ENCODE measurements at regions not wholly inside any gene's neighbourhood (a gene's known extent, or its start where the extent isn't known, plus 50 kb on each side); places are given as distances from the start of the nearest gene placed in this dataset.

DNA sequence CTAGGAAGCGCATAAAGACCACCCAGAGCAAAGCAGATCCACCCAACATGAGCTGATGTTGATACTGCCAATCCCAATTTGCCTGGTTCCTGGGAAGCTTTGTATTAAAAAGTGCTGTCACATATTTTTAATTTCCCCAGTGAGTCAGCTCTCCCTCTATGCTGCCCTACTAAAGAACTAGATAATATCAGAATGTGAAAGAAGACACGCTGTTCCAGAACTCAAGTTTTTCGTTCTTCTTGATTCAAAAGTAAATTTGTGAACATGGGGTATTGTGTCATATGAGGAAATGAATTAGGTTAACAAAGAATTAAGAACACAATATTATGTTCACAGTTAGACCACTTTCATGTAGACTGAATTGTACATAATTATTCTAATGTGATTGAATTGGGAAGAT lies 734.2 kb upstream of the ALCAM start:
- Histone ChIP-seq H3K27me3 (no peaks in the 10 kb centered on the region), H3K27ac (no peak overlapping the region), H3K4me1 (no peaks in the 10 kb centered on the region), H3K9me3 (no peaks in the 10 kb centered on the region), H3K4me3 (no peak overlapping the region), H3K36me3 (no peaks in the 10 kb centered on the region)
- intact Hi-C loops (cut with DNase I), result no loop called here
- TF ChIP-seq POLR2A (IDR thresholded peaks at IDR 0.05) (no peak), CTCF (IDR thresholded peaks at IDR 0.05) (no peak)
- WGBS, 2 donors, result 71 to 80% methylated on average over 3 of the region's 3 CpGs
- DNase-seq, result no peak

DNA sequence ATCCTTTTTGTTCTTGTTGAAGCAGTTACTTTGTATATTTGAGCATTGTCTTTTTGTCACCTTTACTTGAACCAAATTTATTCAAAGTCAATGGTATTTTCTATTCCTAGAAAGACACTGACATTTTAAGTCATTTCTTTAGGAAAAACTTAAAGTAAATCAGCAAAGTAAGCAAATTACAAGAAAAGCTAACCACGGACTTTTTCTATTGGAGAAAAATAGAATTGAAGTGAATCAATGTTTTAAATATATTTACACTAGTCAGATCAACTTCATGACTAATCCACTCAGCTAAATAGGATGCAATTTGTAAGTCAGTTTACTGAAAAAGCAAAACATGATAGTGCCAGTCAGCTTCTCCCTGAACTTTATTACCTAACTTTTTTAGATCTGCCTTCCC lies 733.8 kb upstream of the ALCAM start:
- H3K9me3 ChIP-seq, result no peaks in the 10 kb centered on the region
- 50 to 77% methylated on average over 1 of the region's 1 CpG for WGBS, 2 donors
- DNase-seq, result no peak
- no peaks in the 10 kb centered on the region for H3K4me1 ChIP-seq
- intact Hi-C loops (cut with DNase I), result no loop called here
- TF ChIP-seq POLR2A (IDR thresholded peaks at IDR 0.05) (no peak), CTCF (IDR thresholded peaks at IDR 0.05) (no peak)
- no peak overlapping the region for H3K27ac ChIP-seq
- no peaks in the 10 kb centered on the region for H3K27me3 ChIP-seq
- no peaks in the 10 kb centered on the region for H3K36me3 ChIP-seq
- no peak overlapping the region for H3K4me3 ChIP-seq

- whole genome bisulfite sequencing, 2 donors, result 81 to 84% methylated on average over 3 to 4 of the region's 4 CpGs
- Histone ChIP-seq H3K36me3 (no peaks in the 10 kb centered on the region), H3K4me3 (no peak overlapping the region), H3K4me1 (no peaks in the 10 kb centered on the region), H3K27ac (no peak overlapping the region), H3K9me3 (no peaks in the 10 kb centered on the region), H3K27me3 (no peaks in the 10 kb centered on the region)
- DNase-seq, result no peak
- intact Hi-C loops (cut with DNase I), result no loop called here
- no peak for TF ChIP-seq POLR2A (IDR thresholded peaks at IDR 0.05)
- TF ChIP-seq CTCF (IDR thresholded peaks at IDR 0.05), result no peak
Observed at GRCh38 chr3:104635872-104636580, 730.7 kb upstream of the ALCAM start.

DNA sequence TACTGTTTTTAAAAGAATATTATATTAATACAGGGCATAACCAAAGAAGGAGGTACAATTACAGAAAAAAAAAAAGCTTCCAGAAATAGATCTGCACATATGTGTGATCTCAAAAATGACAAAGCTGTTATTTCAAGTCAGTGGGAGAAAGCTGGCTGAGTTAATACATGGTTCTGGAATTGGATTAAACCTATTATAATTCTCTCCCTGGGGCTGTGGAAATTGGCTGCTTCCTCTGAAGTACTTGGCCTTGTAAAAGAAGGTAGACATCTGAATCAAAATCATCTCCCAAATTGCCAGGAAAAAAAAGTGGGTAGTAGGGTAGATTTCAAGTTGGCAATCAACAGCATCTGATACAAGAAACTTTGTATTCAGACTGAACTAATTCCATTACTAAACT lies 723.9 kb upstream of the ALCAM start:
- DNase-seq, result no peak
- no peaks in the 10 kb centered on the region for H3K4me1 ChIP-seq
- H3K27ac ChIP-seq, result no peak overlapping the region
- TF ChIP-seq POLR2A (IDR thresholded peaks at IDR 0.05) (no peak), CTCF (IDR thresholded peaks at IDR 0.05) (no peak)
- H3K9me3 ChIP-seq, result no peaks in the 10 kb centered on the region
- no peaks in the 10 kb centered on the region for H3K27me3 ChIP-seq
- intact Hi-C loops (cut with DNase I), result no loop called here
- no peaks in the 10 kb centered on the region for H3K36me3 ChIP-seq
- H3K4me3 ChIP-seq, result no peak overlapping the region

- Histone ChIP-seq H3K4me1 (no peaks in the 10 kb centered on the region), H3K4me3 (no peak overlapping the region), H3K27ac (no peak overlapping the region), H3K36me3 (no peaks in the 10 kb centered on the region), H3K9me3 (no peaks in the 10 kb centered on the region), H3K27me3 (no peaks in the 10 kb centered on the region)
- DNase-seq, result no peak
- intact Hi-C loops (cut with DNase I), result no loop called here
- TF ChIP-seq POLR2A (IDR thresholded peaks at IDR 0.05), result no peak
- no peak for TF ChIP-seq CTCF (IDR thresholded peaks at IDR 0.05)
Observed at GRCh38 chr3:104646196-104646595, 720.5 kb upstream of the ALCAM start.
